ENCODE measurements at regions not wholly inside any gene's neighbourhood (a gene's known extent, or its start where the extent isn't known, plus 50 kb on each side); places are given as distances from the start of the nearest gene placed in this dataset.
A peak's percentile ranks its signal among the peaks of the same experiment; 100 is the strongest.

DNA sequence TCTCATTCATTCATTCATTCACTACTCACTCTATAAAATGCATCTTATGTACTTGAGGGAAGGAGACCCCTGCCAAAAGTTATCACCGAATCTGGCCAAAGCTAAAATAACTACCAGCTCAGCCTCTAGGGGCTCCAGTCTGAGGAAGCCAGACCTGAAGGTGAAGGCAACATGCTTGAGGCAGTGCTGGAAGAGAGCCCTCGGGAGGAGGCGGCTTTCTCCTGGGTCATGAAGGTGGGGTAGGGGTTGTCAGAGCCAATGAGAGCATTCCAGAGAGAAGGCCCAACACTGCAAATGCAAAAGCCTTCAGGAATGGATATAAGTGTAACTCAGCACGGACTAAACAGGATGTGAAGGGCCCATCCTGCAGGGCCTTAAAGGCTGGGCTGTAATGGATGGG, 62.4 kb downstream of the GSC start:
- peak; percentile 15 for TF ChIP-seq CTCF (IDR thresholded peaks at IDR 0.05; ENCODE audit: low read depth, low read length, poor library complexity, severe bottlenecking)
- TF ChIP-seq EZH2phosphoT487 (IDR thresholded peaks at IDR 0.05; ENCODE audit: borderline replicate concordance, low read length) = no peak
